ENCODE measurements at regions not wholly inside any gene's neighbourhood (a gene's known extent, or its start where the extent isn't known, plus 50 kb on each side); places are given as distances from the start of the nearest gene placed in this dataset.

- Mint-ChIP-seq H3K4me1 (peaks cover 15% of the 10 kb centered on the region), H3K4me3 (peak overlapping the region; percentile 38), H3K9me3 (peaks cover 17% of the 10 kb centered on the region), H3K27me3 (no peaks in the 10 kb centered on the region), H3K36me3 (peaks cover 30% of the 10 kb centered on the region), H3K27ac (peak overlapping the region; percentile 54)
- DNase-seq (no peak), ATAC-seq (ENCODE audit: low read depth) (no peak)
- POLR2A ChIA-PET = no interaction called here
Observed at GRCh38 chr13:42466123-42466522, 107.8 kb upstream of the TNFSF11 start.

GRCh38 chr13:42466609-42467008 lies 107.3 kb upstream of the TNFSF11 start:
- peaks cover 15% of the 10 kb centered on the region for H3K9me3 Mint-ChIP-seq
- H3K27me3 Mint-ChIP-seq = no peaks in the 10 kb centered on the region
- H3K27ac Mint-ChIP-seq = no peak overlapping the region
- H3K4me3 Mint-ChIP-seq = no peak overlapping the region
- peaks cover 15% of the 10 kb centered on the region for H3K4me1 Mint-ChIP-seq
- POLR2A ChIA-PET = no interaction called here
- DNase-seq (no peak), ATAC-seq (ENCODE audit: low read depth) (no peak)
- H3K36me3 Mint-ChIP-seq = peaks cover 30% of the 10 kb centered on the region

- no peak overlapping the region for H3K27ac Mint-ChIP-seq
- DNase-seq (no peak), ATAC-seq (ENCODE audit: low read depth) (no peak)
- peaks cover 3% of the 10 kb centered on the region for H3K4me1 Mint-ChIP-seq
- POLR2A ChIA-PET = no interaction called here
- H3K36me3 Mint-ChIP-seq = peaks cover 7% of the 10 kb centered on the region
- H3K9me3 Mint-ChIP-seq = peaks cover 11% of the 10 kb centered on the region
- H3K27me3 Mint-ChIP-seq = no peaks in the 10 kb centered on the region
- H3K4me3 Mint-ChIP-seq = no peak overlapping the region
Observed at GRCh38 chr13:42474954-42475353, 99.0 kb upstream of the TNFSF11 start.

- no peaks in the 10 kb centered on the region for H3K27me3 Mint-ChIP-seq
- peaks cover 3% of the 10 kb centered on the region for H3K4me1 Mint-ChIP-seq
- peaks cover 8% of the 10 kb centered on the region for H3K9me3 Mint-ChIP-seq
- ATAC-seq (ENCODE audit: low read depth) = no peak
- H3K27ac Mint-ChIP-seq = no peak overlapping the region
- POLR2A ChIA-PET = interaction anchor here (1.4 kb wide), 2 partner anchors 85 to 205 kb away, joined by 4 read pairs; partner anchors contain the start of gene AKAP11
- peaks cover 4% of the 10 kb centered on the region for H3K36me3 Mint-ChIP-seq
- H3K4me3 Mint-ChIP-seq = no peak overlapping the region
- no peak for DNase-seq
Observed at GRCh38 chr13:42477596-42478190, 96.3 kb upstream of the TNFSF11 start.

GRCh38 chr13:42478531-42479156 lies 95.3 kb upstream of the TNFSF11 start:
- peaks cover 4% of the 10 kb centered on the region for H3K36me3 Mint-ChIP-seq
- H3K4me1 Mint-ChIP-seq = peaks cover 3% of the 10 kb centered on the region
- POLR2A ChIA-PET = interaction anchor here (0.6 to 1.4 kb wide), 3 partner anchors 83 to 206 kb away, joined by 3 to 4 read pairs (median 4); partner anchors contain the start of gene AKAP11
- ATAC-seq (ENCODE audit: low read depth) (peak; percentile 47), DNase-seq (no peak)
- H3K27me3 Mint-ChIP-seq = no peaks in the 10 kb centered on the region
- no peak overlapping the region for H3K4me3 Mint-ChIP-seq
- peaks cover 8% of the 10 kb centered on the region for H3K9me3 Mint-ChIP-seq
- H3K27ac Mint-ChIP-seq = no peak overlapping the region

GRCh38 chr13:42484386-42484785 lies 89.6 kb upstream of the TNFSF11 start:
- Mint-ChIP-seq H3K27ac (no peak overlapping the region), H3K9me3 (no peaks in the 10 kb centered on the region), H3K4me1 (no peaks in the 10 kb centered on the region), H3K27me3 (peaks cover 2% of the 10 kb centered on the region), H3K36me3 (no peaks in the 10 kb centered on the region), H3K4me3 (no peak overlapping the region)
- DNase-seq (no peak), ATAC-seq (ENCODE audit: low read depth) (no peak)
- POLR2A ChIA-PET = no interaction called here

GRCh38 chr13:42485272-42485671 lies 88.7 kb upstream of the TNFSF11 start:
- POLR2A ChIA-PET = no interaction called here
- Mint-ChIP-seq H3K9me3 (no peaks in the 10 kb centered on the region), H3K4me3 (no peak overlapping the region), H3K27me3 (peaks cover 2% of the 10 kb centered on the region), H3K27ac (no peak overlapping the region), H3K4me1 (no peaks in the 10 kb centered on the region), H3K36me3 (no peaks in the 10 kb centered on the region)
- DNase-seq (no peak), ATAC-seq (ENCODE audit: low read depth) (no peak)

- no peak for ATAC-seq (ENCODE audit: low read depth)
Observed at GRCh38 chr13:42486711-42487198, 87.2 kb upstream of the TNFSF11 start.

GRCh38 chr13:42487221-42487620 lies 86.7 kb upstream of the TNFSF11 start:
- H3K27ac Mint-ChIP-seq = no peak overlapping the region
- DNase-seq (no peak), ATAC-seq (ENCODE audit: low read depth) (no peak)
- POLR2A ChIA-PET = no interaction called here
- H3K36me3 Mint-ChIP-seq = no peaks in the 10 kb centered on the region
- no peaks in the 10 kb centered on the region for H3K4me1 Mint-ChIP-seq
- no peak overlapping the region for H3K4me3 Mint-ChIP-seq
- no peaks in the 10 kb centered on the region for H3K9me3 Mint-ChIP-seq
- peaks cover 2% of the 10 kb centered on the region for H3K27me3 Mint-ChIP-seq

More at GRCh38 chr13:42486711-42487198, 87.2 kb upstream of the TNFSF11 start:
- no peak for DNase-seq
- H3K9me3 Mint-ChIP-seq = no peaks in the 10 kb centered on the region
- H3K27ac Mint-ChIP-seq = no peak overlapping the region
- H3K4me1 Mint-ChIP-seq = no peaks in the 10 kb centered on the region
- H3K4me3 Mint-ChIP-seq = no peak overlapping the region
- H3K36me3 Mint-ChIP-seq = no peaks in the 10 kb centered on the region
- peaks cover 2% of the 10 kb centered on the region for H3K27me3 Mint-ChIP-seq
- POLR2A ChIA-PET = no interaction called here

GRCh38 chr13:42490676-42491075 lies 83.3 kb upstream of the TNFSF11 start:
- Mint-ChIP-seq H3K36me3 (no peaks in the 10 kb centered on the region), H3K9me3 (no peaks in the 10 kb centered on the region), H3K4me3 (no peak overlapping the region), H3K27me3 (peaks cover 2% of the 10 kb centered on the region), H3K4me1 (peaks cover 10% of the 10 kb centered on the region), H3K27ac (no peak overlapping the region)
- ATAC-seq (ENCODE audit: low read depth) (no peak), DNase-seq (no peak)
- POLR2A ChIA-PET = no interaction called here

- peaks cover 18% of the 10 kb centered on the region for H3K4me1 Mint-ChIP-seq
- ATAC-seq (ENCODE audit: low read depth) (no peak), DNase-seq (no peak)
- no peak overlapping the region for H3K4me3 Mint-ChIP-seq
- peaks cover 2% of the 10 kb centered on the region for H3K27me3 Mint-ChIP-seq
- peaks cover 4% of the 10 kb centered on the region for H3K9me3 Mint-ChIP-seq
- no peak overlapping the region for H3K27ac Mint-ChIP-seq
- peaks cover 4% of the 10 kb centered on the region for H3K36me3 Mint-ChIP-seq
- POLR2A ChIA-PET = no interaction called here
Observed at GRCh38 chr13:42492372-42492920, 81.5 kb upstream of the TNFSF11 start.

- Mint-ChIP-seq H3K4me1 (peaks cover 18% of the 10 kb centered on the region), H3K27me3 (no peaks in the 10 kb centered on the region), H3K9me3 (peaks cover 4% of the 10 kb centered on the region), H3K4me3 (no peak overlapping the region), H3K27ac (no peak overlapping the region), H3K36me3 (peaks cover 4% of the 10 kb centered on the region)
- DNase-seq (no peak), ATAC-seq (ENCODE audit: low read depth) (no peak)
- POLR2A ChIA-PET = no interaction called here
Observed at GRCh38 chr13:42494157-42494556, 79.8 kb upstream of the TNFSF11 start.

GRCh38 chr13:42495255-42495654 lies 78.7 kb upstream of the TNFSF11 start:
- peaks cover 4% of the 10 kb centered on the region for H3K36me3 Mint-ChIP-seq
- H3K27ac Mint-ChIP-seq = peak overlapping the region; percentile 11
- peaks cover 18% of the 10 kb centered on the region for H3K4me1 Mint-ChIP-seq
- no peak overlapping the region for H3K4me3 Mint-ChIP-seq
- no peaks in the 10 kb centered on the region for H3K27me3 Mint-ChIP-seq
- DNase-seq (no peak), ATAC-seq (ENCODE audit: low read depth) (no peak)
- POLR2A ChIA-PET = no interaction called here
- peaks cover 6% of the 10 kb centered on the region for H3K9me3 Mint-ChIP-seq

- Mint-ChIP-seq H3K27me3 (no peaks in the 10 kb centered on the region), H3K4me1 (peaks cover 18% of the 10 kb centered on the region), H3K27ac (peak overlapping the region; percentile 74), H3K9me3 (peaks cover 6% of the 10 kb centered on the region), H3K36me3 (peaks cover 4% of the 10 kb centered on the region), H3K4me3 (no peak overlapping the region)
- peak; percentile 35 for ATAC-seq (ENCODE audit: low read depth)
- DNase-seq = no peak
- POLR2A ChIA-PET = no interaction called here
Observed at GRCh38 chr13:42495751-42496150, 78.2 kb upstream of the TNFSF11 start.
